ENCODE measurements at regions not wholly inside any gene's neighbourhood (a gene's known extent, or its start where the extent isn't known, plus 50 kb on each side); places are given as distances from the start of the nearest gene placed in this dataset.

DNA sequence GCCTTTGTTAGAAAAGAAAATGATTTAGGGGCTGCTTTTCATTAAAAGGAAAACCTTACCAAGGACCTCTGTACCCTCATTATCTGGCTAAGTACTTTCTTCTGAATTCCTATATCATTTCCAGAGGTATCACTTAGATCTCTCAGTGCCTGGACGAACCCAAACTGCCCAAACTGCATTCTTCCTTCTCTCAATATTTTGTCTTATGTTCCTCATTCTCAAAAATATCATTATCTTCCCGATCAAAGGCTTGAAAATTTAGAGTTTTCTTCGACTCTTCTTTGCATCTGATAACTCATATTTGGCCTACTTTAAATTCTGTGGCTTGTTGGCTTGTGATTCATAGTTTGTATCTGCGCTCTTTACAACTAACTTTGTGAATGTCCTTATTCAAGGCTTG, 136.7 kb upstream of the TAF11L2 start:
- H3K36me3 ChIP-seq (ENCODE audit: control insufficient read depth, insufficient read depth, low read length): no peaks in the 10 kb centered on the region
- H3K4me3 ChIP-seq (ENCODE audit: low read depth, low read length): no peak overlapping the region
- no peaks in the 10 kb centered on the region; the same call in 1 of the 2 replicates for H3K27me3 ChIP-seq (ENCODE audit: control insufficient read depth, insufficient read depth, low read length)
- TF ChIP-seq, protein P1, sequence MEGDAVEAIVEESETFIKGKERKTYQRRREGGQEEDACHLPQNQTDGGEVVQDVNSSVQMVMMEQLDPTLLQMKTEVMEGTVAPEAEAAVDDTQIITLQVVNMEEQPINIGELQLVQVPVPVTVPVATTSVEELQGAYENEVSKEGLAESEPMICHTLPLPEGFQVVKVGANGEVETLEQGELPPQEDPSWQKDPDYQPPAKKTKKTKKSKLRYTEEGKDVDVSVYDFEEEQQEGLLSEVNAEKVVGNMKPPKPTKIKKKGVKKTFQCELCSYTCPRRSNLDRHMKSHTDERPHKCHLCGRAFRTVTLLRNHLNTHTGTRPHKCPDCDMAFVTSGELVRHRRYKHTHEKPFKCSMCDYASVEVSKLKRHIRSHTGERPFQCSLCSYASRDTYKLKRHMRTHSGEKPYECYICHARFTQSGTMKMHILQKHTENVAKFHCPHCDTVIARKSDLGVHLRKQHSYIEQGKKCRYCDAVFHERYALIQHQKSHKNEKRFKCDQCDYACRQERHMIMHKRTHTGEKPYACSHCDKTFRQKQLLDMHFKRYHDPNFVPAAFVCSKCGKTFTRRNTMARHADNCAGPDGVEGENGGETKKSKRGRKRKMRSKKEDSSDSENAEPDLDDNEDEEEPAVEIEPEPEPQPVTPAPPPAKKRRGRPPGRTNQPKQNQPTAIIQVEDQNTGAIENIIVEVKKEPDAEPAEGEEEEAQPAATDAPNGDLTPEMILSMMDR (IDR thresholded peaks at IDR 0.05; ENCODE audit: insufficient read depth, low read depth, low read length): no peak
- POLR2A ChIA-PET: no interaction called here
- CTCF ChIA-PET: no interaction called here
- no peak for DNase-seq (ENCODE audit: low read depth)

DNA sequence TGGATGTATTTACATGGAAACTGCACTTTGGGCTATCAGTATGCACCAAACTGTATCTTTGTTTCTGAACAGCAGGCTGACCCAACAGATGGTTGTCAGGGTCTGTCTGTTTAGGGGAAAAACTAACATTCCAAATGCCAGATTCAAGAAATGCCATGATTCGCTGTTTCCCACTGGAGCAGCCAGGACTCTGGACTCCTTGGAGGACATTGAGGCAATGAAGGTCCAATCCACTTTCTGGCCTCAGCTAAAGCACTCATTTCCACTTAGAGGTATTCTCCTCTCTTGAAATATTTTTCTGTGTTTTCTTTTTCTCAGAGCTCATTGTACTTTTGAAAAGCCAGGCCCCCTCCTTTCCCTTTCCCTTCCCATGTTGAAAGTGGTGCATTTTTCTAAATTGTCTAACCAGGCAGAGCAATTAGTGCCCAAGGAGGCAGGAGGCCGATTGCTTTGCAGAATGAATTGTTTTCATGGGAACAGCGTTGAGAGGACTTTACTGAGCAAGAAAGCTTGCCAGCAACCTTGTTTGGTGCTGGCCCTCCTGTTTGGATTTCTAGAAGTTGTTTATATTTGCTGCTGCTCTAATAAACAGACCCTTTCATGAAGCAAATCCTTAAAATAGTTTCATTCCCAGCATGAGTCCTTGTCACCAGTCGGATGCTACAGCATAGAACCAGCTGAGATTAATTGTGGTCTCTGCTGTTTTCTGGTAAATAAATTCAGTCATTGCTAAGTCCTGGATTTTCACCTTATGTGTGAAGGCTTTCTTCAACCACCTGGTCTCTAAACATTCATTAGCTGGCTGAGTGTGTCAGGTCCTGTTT, 132.8 kb upstream of the TAF11L2 start:
- H3K36me3 ChIP-seq (ENCODE audit: control insufficient read depth, insufficient read depth, low read length): no peaks in the 10 kb centered on the region
- CTCF ChIA-PET: interaction anchor here (1.0 kb wide), 1 partner anchor 14 kb away, joined by 3 read pairs; no protein-coding TSS in a partner anchor
- H3K27me3 ChIP-seq (ENCODE audit: control insufficient read depth, insufficient read depth, low read length): peaks cover 2% of the 10 kb centered on the region
- POLR2A ChIA-PET: no interaction called here
- TF ChIP-seq, protein P1 (IDR thresholded peaks at IDR 0.05; ENCODE audit: insufficient read depth, low read depth, low read length): no peak
- H3K4me3 ChIP-seq (ENCODE audit: low read depth, low read length): no peak overlapping the region
- DNase-seq (ENCODE audit: low read depth): no peak

DNA sequence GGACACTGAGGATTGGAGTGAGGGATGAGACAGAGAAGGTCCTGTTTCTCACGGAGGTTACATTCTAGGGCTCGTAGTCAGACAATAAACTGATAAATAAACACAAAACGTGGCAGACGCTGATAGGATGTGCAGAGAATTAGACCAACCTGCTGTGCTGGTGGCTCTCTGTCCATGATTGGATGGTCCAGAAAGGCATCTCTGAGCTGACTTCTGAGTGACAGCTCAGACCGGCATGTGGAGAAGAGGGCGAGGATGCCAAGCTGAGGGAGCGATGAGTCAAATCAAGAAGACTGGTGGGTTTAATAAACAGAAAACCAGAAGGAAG, 132.3 kb upstream of the TAF11L2 start:
- CTCF ChIA-PET: no interaction called here
- TF ChIP-seq, protein P1 (IDR thresholded peaks at IDR 0.05; ENCODE audit: insufficient read depth, low read depth, low read length): no peak
- no peak for DNase-seq (ENCODE audit: low read depth)
- peaks cover 2% of the 10 kb centered on the region for H3K27me3 ChIP-seq (ENCODE audit: control insufficient read depth, insufficient read depth, low read length)
- POLR2A ChIA-PET: no interaction called here
- no peaks in the 10 kb centered on the region for H3K36me3 ChIP-seq (ENCODE audit: control insufficient read depth, insufficient read depth, low read length)
- H3K4me3 ChIP-seq (ENCODE audit: low read depth, low read length): no peak overlapping the region

DNA sequence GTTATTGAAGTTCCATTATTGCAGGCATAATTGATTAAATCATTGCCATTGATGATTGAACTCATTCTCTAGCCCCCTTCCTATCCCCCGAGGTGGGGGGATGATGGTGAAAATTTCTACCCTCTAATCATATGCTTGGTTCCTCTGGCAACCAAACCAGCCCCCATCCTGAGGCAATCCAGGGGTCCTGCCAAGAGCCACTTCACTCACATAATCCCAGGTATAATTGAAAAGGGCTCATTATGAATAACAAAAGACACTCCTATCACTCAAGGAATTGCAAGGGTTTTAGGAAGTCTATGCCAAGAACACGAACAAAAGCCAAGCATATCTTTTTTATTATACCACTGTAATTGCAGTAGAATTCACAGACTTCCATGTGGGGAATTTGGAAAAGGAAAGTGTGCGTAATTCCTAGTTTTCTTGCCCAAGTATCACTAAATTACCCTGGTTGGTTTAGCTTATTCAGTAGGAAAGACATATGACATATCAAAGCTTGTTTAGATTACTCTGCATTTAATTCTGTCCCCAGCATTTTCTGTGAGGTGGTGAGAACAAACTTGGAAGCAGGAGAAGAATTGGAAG, 130.7 kb upstream of the TAF11L2 start:
- Histone ChIP-seq H3K36me3 (ENCODE audit: control insufficient read depth, insufficient read depth, low read length) (no peaks in the 10 kb centered on the region), H3K4me3 (ENCODE audit: low read depth, low read length) (no peak overlapping the region), H3K27me3 (ENCODE audit: control insufficient read depth, insufficient read depth, low read length) (peaks cover 2% of the 10 kb centered on the region; the same call in 1 of the 2 replicates)
- TF ChIP-seq, protein P1 (IDR thresholded peaks at IDR 0.05; ENCODE audit: insufficient read depth, low read depth, low read length): no peak
- ChIA-PET CTCF (no interaction called here), POLR2A (no interaction called here)
- no peak for DNase-seq (ENCODE audit: low read depth)

DNA sequence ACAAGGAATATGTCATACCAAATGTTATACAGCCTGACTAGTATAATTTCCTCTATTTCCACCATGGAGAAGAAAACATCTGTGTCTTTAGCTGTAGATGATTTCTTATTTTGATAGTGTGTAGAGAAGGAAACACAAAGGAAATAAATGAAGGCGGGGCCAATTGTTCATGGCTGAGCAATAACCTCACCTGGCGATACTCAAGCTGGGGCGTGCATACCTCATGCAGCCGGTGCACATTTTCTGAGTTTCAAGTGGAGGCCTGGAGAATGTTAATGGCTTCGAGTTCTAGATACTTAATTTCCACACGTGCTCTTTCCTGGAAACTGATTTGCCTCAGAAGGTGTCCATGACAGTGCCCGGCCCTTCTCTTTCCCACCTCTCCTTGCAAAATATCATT, 127.4 kb upstream of the TAF11L2 start:
- Histone ChIP-seq H3K4me3 (ENCODE audit: low read depth, low read length) (no peak overlapping the region), H3K27me3 (ENCODE audit: control insufficient read depth, insufficient read depth, low read length) (peaks cover 5% of the 10 kb centered on the region), H3K36me3 (ENCODE audit: control insufficient read depth, insufficient read depth, low read length) (no peaks in the 10 kb centered on the region)
- CTCF ChIA-PET: interaction anchor here (1.0 kb wide), 1 partner anchor 9 kb away, joined by 3 read pairs; no protein-coding TSS in a partner anchor
- POLR2A ChIA-PET: no interaction called here
- DNase-seq (ENCODE audit: low read depth): no peak
- TF ChIP-seq, protein P1 (IDR thresholded peaks at IDR 0.05; ENCODE audit: insufficient read depth, low read depth, low read length): no peak

Measured in BJ (cell line).